DOHH2 (cell line): ENCODE measurements at regions not wholly inside any gene's neighbourhood (a gene's known extent, or its start where the extent isn't known, plus 50 kb on each side); places are given as distances from the start of the nearest gene placed in this dataset.

Experiments used
- H3F3A ChIP-seq: fragments of 200-600 bp; sonication (generic), shearing (Covaris generic); 2 replicates; pipeline ENCODE4 v1.6.0; 2016; ENCODE audit warnings: antibody characterized with exemption, mild to moderate bottlenecking; ENCODE audit not compliant: control insufficient read depth, insufficient read depth
- H3K27ac ChIP-seq: fragments of 200-600 bp; sonication (generic); 2 replicates; pipeline ENCODE4 v1.5.1; 2014; ENCODE audit warnings: low read depth, mild to moderate bottlenecking, low read length, moderate library complexity
- H3K27me3 ChIP-seq: fragments of 200-600 bp; sonication (generic); 2 replicates; pipeline ENCODE4 v1.6.1; 2014; ENCODE audit warnings: mild to moderate bottlenecking, low read length, mixed read lengths; ENCODE audit not compliant: control insufficient read depth
- H3K36me3 ChIP-seq: fragments of 200-600 bp; sonication (generic); 2 replicates; pipeline ENCODE4 v1.6.1; 2014; ENCODE audit warnings: mild to moderate bottlenecking, low read length, moderate library complexity, mixed read lengths; ENCODE audit not compliant: control insufficient read depth
- H3K4me1 ChIP-seq: fragments of 200-600 bp; sonication (generic); 2 replicates; pipeline ENCODE4 v1.6.1; 2014; ENCODE audit warnings: mild to moderate bottlenecking, low read length, mixed read lengths; ENCODE audit not compliant: control insufficient read depth
- H3K4me2 ChIP-seq: fragments of 200-600 bp; sonication (generic); 2 replicates; pipeline ENCODE4 v1.6.0; 2014; ENCODE audit warnings: mild to moderate bottlenecking, low read length, moderate library complexity
- H3K4me3 ChIP-seq: fragments of 200-600 bp; sonication (generic); 2 replicates; pipeline ENCODE4 v1.5.1; 2014; ENCODE audit warnings: mild to moderate bottlenecking, low read length, mixed read lengths
- H3K79me2 ChIP-seq: fragments of 200-600 bp; sonication (generic); 2 replicates; pipeline ENCODE4 v1.6.1; 2014; ENCODE audit warnings: mild to moderate bottlenecking, low read length, mixed read lengths; ENCODE audit not compliant: control insufficient read depth
- H3K9me2 ChIP-seq: fragments of 200-600 bp; sonication (generic); replicated peaks from 2 replicates; pipeline ENCODE4 v1.6.1; 2014; ENCODE audit warnings: mild to moderate bottlenecking, low read length, mixed read lengths; ENCODE audit not compliant: control insufficient read depth
- H3K9me3 ChIP-seq: fragments of 200-600 bp; sonication (generic); 2 replicates; pipeline ENCODE4 v1.6.1; 2014; ENCODE audit warnings: antibody characterized with exemption, low read length, mixed read lengths; ENCODE audit not compliant: control insufficient read depth, insufficient read depth
- H4K20me1 ChIP-seq: fragments of 200-600 bp; sonication (generic); 2 replicates; pipeline ENCODE4 v1.6.0; 2014; ENCODE audit warnings: low read depth, mild to moderate bottlenecking, antibody characterized with exemption, low read length, moderate library complexity; ENCODE audit not compliant: control insufficient read depth, insufficient read depth
- CTCF ChIP-seq: fragments of 200-600 bp; sonication (generic); IDR thresholded peaks from one replicate; pipeline ENCODE4 v1.5.1; 2014; ENCODE audit warnings: antibody characterized with exemption, mild to moderate bottlenecking, low read depth, low read length; ENCODE audit not compliant: poor library complexity, severe bottlenecking
- EZH2phosphoT487 ChIP-seq: fragments of 200-600 bp; sonication (generic); IDR thresholded peaks from 2 replicates; pipeline ENCODE4 v1.6.1; 2017; ENCODE audit warnings: borderline replicate concordance, mild to moderate bottlenecking, antibody characterized with exemption, low read length, moderate library complexity, mixed read lengths

GRCh38 chr1:42033629-42034028, 114.9 kb upstream of the HIVEP3 start:
- Histone ChIP-seq H3K4me3 (no peak overlapping the region), H3K9me3 (no peaks in the 10 kb centered on the region), H3K4me2 (no peak overlapping the region), H4K20me1 (no peaks in the 10 kb centered on the region), H3K4me1 (peaks cover 10% of the 10 kb centered on the region), H3K9me2 (no peaks in the 10 kb centered on the region), H3K27me3 (peaks cover 29% of the 10 kb centered on the region), H3F3A (no peaks in the 10 kb centered on the region), H3K36me3 (no peaks in the 10 kb centered on the region), H3K27ac (no peak overlapping the region), H3K79me2 (no peaks in the 10 kb centered on the region)
- TF ChIP-seq CTCF (no peak), EZH2phosphoT487 (no peak)

GRCh38 chr1:42017730-42018129, 99.0 kb upstream of the HIVEP3 start:
- H3K9me3 ChIP-seq = no peaks in the 10 kb centered on the region
- no peaks in the 10 kb centered on the region for H4K20me1 ChIP-seq
- no peaks in the 10 kb centered on the region for H3K9me2 ChIP-seq
- no peak overlapping the region for H3K27ac ChIP-seq
- H3K79me2 ChIP-seq = no peaks in the 10 kb centered on the region
- no peak overlapping the region for H3K4me2 ChIP-seq
- no peak for TF ChIP-seq EZH2phosphoT487
- no peak for TF ChIP-seq CTCF
- no peaks in the 10 kb centered on the region for H3K4me1 ChIP-seq
- no peaks in the 10 kb centered on the region for H3K36me3 ChIP-seq
- no peaks in the 10 kb centered on the region for H3F3A ChIP-seq
- H3K27me3 ChIP-seq = peaks cover 4% of the 10 kb centered on the region
- no peak overlapping the region for H3K4me3 ChIP-seq

GRCh38 chr1:42017259-42017658, 98.5 kb upstream of the HIVEP3 start:
- no peak for TF ChIP-seq EZH2phosphoT487
- no peak for TF ChIP-seq CTCF
- Histone ChIP-seq H3K79me2 (no peaks in the 10 kb centered on the region), H3K4me2 (no peak overlapping the region), H3K9me2 (no peaks in the 10 kb centered on the region), H3K27ac (no peak overlapping the region), H3F3A (no peaks in the 10 kb centered on the region), H3K4me1 (no peaks in the 10 kb centered on the region), H3K36me3 (no peaks in the 10 kb centered on the region), H3K9me3 (no peaks in the 10 kb centered on the region), H4K20me1 (no peaks in the 10 kb centered on the region), H3K27me3 (peaks cover 4% of the 10 kb centered on the region), H3K4me3 (no peak overlapping the region)

GRCh38 chr1:42014823-42015222, 96.1 kb upstream of the HIVEP3 start:
- H3K36me3 ChIP-seq = no peaks in the 10 kb centered on the region
- no peak overlapping the region for H3K4me2 ChIP-seq
- H3K27me3 ChIP-seq = peaks cover 4% of the 10 kb centered on the region
- H3K9me3 ChIP-seq = no peaks in the 10 kb centered on the region
- TF ChIP-seq CTCF = no peak
- TF ChIP-seq EZH2phosphoT487 = no peak
- H3F3A ChIP-seq = no peaks in the 10 kb centered on the region
- H3K9me2 ChIP-seq = no peaks in the 10 kb centered on the region
- H3K79me2 ChIP-seq = no peaks in the 10 kb centered on the region
- no peaks in the 10 kb centered on the region for H3K4me1 ChIP-seq
- no peaks in the 10 kb centered on the region for H4K20me1 ChIP-seq
- H3K27ac ChIP-seq = no peak overlapping the region
- H3K4me3 ChIP-seq = no peak overlapping the region
